ENCODE measurements at regions not wholly inside any gene's neighbourhood (a gene's known extent, or its start where the extent isn't known, plus 50 kb on each side); places are given as distances from the start of the nearest gene placed in this dataset.

DNA sequence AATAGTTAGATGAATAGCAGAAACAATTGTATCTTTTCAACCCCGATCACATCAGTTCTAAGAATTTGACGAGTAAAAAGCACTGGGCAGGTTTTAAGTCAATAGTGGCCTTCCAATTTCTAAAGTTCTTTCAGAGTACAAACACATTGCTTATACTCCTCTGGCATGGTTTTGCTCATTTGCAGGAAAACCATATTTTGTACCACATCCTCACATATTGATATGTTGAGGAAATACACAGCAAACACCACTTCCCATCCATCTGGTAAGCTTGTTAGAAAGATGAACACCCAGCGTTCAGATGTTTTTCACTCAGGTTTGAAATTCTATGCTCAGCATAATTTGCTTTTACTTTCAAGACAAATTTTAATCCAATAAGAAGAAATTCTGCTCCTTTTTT is 344.6 kb upstream of the ACVR2A start:
- Histone ChIP-seq H3K4me1 (no peaks in the 10 kb centered on the region), H3K36me3 (no peaks in the 10 kb centered on the region), H3K27me3 (no peaks in the 10 kb centered on the region), H3K27ac (no peak overlapping the region), H3K9me3 (no peaks in the 10 kb centered on the region), H3K4me3 (no peak overlapping the region)
- no peak for DNase-seq
- intact Hi-C loops (cut with DNase I; ENCODE audit: low total_unique reads): no loop called here
- no peak for TF ChIP-seq POLR2A (IDR thresholded peaks at IDR 0.05)
- TF ChIP-seq, protein P1, sequence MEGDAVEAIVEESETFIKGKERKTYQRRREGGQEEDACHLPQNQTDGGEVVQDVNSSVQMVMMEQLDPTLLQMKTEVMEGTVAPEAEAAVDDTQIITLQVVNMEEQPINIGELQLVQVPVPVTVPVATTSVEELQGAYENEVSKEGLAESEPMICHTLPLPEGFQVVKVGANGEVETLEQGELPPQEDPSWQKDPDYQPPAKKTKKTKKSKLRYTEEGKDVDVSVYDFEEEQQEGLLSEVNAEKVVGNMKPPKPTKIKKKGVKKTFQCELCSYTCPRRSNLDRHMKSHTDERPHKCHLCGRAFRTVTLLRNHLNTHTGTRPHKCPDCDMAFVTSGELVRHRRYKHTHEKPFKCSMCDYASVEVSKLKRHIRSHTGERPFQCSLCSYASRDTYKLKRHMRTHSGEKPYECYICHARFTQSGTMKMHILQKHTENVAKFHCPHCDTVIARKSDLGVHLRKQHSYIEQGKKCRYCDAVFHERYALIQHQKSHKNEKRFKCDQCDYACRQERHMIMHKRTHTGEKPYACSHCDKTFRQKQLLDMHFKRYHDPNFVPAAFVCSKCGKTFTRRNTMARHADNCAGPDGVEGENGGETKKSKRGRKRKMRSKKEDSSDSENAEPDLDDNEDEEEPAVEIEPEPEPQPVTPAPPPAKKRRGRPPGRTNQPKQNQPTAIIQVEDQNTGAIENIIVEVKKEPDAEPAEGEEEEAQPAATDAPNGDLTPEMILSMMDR (IDR thresholded peaks at IDR 0.05): no peak

DNA sequence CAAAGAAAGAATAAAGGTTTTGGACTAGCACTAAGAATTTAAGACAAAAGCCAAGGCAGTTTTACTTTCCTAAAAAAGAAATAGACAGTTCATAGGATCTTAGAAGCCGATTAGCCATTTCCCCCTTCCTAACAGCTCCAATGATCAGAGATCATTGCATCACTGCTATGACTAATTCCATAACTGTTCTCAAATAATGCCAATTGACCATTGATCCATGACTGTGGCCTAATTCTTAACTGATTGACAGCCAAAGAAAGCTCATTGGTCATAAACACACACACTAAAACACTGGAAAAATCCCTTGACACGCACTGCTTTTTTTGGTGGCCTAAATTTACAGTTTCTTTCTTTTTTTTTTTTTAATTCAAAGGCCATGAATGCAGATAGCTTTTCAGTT is 345.0 kb upstream of the ACVR2A start:
- Histone ChIP-seq H3K9me3 (no peaks in the 10 kb centered on the region), H3K27ac (no peak overlapping the region), H3K4me3 (no peak overlapping the region), H3K27me3 (no peaks in the 10 kb centered on the region), H3K4me1 (no peaks in the 10 kb centered on the region), H3K36me3 (no peaks in the 10 kb centered on the region)
- no peak for DNase-seq
- TF ChIP-seq POLR2A (IDR thresholded peaks at IDR 0.05): no peak
- TF ChIP-seq, protein P1 (IDR thresholded peaks at IDR 0.05): no peak
- intact Hi-C loops (cut with DNase I; ENCODE audit: low total_unique reads): no loop called here

DNA sequence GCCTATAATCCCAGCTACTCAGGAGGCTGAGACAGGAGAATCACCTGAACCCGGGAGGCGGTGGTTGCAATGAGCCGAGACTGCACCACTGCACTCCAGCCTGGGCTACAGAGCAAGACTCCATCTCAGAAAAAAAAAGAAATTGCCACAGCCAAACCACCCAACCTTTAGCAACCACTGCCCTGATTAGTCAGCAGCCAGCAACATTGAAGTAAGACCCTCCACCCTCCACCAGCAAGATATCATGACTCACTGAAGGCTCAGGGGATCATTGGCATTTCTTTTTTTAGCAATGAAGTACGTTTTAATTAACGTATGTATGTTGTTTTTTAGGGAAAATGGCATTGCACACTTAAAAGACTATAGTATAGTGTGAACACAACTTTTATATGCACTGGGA is 349.1 kb upstream of the ACVR2A start:
- Histone ChIP-seq H3K36me3 (no peaks in the 10 kb centered on the region), H3K4me1 (no peaks in the 10 kb centered on the region), H3K4me3 (no peak overlapping the region), H3K27ac (no peak overlapping the region), H3K27me3 (no peaks in the 10 kb centered on the region), H3K9me3 (no peaks in the 10 kb centered on the region)
- intact Hi-C loops (cut with DNase I; ENCODE audit: low total_unique reads): no loop called here
- TF ChIP-seq POLR2A (IDR thresholded peaks at IDR 0.05): no peak
- TF ChIP-seq, protein P1 (IDR thresholded peaks at IDR 0.05): no peak
- no peak for DNase-seq

DNA sequence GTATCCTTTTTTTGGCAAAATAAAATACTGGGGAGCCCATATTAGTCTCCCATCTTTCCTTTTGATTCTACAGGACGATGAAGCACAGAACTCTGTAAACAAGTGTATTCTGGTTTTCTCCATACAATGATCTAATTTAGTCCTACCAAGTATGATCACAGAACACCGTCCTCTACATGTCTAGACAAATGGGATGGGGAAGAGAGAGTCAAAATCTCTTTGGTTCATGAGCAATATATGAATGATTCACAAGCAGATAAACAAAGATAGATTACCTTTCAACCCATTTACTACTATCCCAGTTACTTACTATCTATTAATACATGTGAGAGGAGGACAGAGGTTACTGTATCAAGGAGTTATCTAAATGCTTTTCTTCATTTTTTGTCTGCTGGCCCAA is 352.4 kb upstream of the ACVR2A start:
- DNase-seq: no peak
- TF ChIP-seq, protein P1 (IDR thresholded peaks at IDR 0.05): no peak
- no peak for TF ChIP-seq POLR2A (IDR thresholded peaks at IDR 0.05)
- Histone ChIP-seq H3K4me1 (no peaks in the 10 kb centered on the region), H3K27ac (no peak overlapping the region), H3K27me3 (no peaks in the 10 kb centered on the region), H3K4me3 (no peak overlapping the region), H3K9me3 (no peaks in the 10 kb centered on the region), H3K36me3 (no peaks in the 10 kb centered on the region)
- intact Hi-C loops (cut with DNase I; ENCODE audit: low total_unique reads): no loop called here

DNA sequence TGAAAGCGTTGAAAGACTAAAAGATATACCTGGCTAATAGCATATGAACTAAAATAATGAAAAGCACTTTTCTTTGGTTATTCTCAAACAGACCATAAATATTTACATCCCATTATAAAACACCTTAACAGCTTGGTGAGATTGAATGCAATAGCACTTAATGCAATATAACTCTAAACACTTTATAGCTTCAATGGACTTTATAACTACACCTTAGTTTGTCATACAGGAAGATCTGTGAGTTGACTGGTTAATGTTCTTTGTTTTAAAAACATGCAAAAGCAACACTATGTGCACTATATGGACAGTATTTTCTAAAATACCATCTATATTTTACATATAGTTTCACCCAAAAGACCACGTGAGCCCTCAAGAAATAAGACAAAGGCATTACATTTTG is 353.3 kb upstream of the ACVR2A start:
- no peak for DNase-seq
- no peaks in the 10 kb centered on the region for H3K4me1 ChIP-seq
- no peak overlapping the region for H3K27ac ChIP-seq
- H3K27me3 ChIP-seq: no peaks in the 10 kb centered on the region
- intact Hi-C loops (cut with DNase I; ENCODE audit: low total_unique reads): no loop called here
- H3K36me3 ChIP-seq: no peaks in the 10 kb centered on the region
- TF ChIP-seq, protein P1 (IDR thresholded peaks at IDR 0.05): no peak
- H3K4me3 ChIP-seq: no peak overlapping the region
- no peaks in the 10 kb centered on the region for H3K9me3 ChIP-seq

All from uterus (tissue), 3 donors.